Glomerular visceral epithelial cell (primary cell): ENCODE measurements at regions not wholly inside any gene's neighbourhood (a gene's known extent, or its start where the extent isn't known, plus 50 kb on each side); places are given as distances from the start of the nearest gene placed in this dataset.
"Not testable (repeated sequence)": the region's sequence is repeated elsewhere in the genome, so short reads cannot be mapped to it uniquely, and the experiment has no call there.

Experiments
- DNase-seq: peaks from one replicate; pipeline ENCODE4 v3.0.0-alpha.2; 2016; ENCODE audit errors: extremely low spot score

- DNase-seq = no peak
These were observed 168.2 kb downstream of the TBC1D2B start for GRCh38 chr15:77909182-77909940.

- not testable (repeated sequence) for DNase-seq
These were observed 168.8 kb downstream of the TBC1D2B start for GRCh38 chr15:77908752-77909111.

- DNase-seq = peak; percentile 70
These were observed 169.4 kb downstream of the TBC1D2B start for GRCh38 chr15:77907824-77908751.

- not testable (repeated sequence) for DNase-seq
These were observed 171.2 kb downstream of the TBC1D2B start for GRCh38 chr15:77906062-77906990.

GRCh38 chr15:77905301-77905920, 172.1 kb downstream of the TBC1D2B start:
- no peak for DNase-seq

GRCh38 chr15:77904901-77905300, 172.6 kb downstream of the TBC1D2B start:
- DNase-seq = no peak

- no peak for DNase-seq
These were observed 173.1 kb downstream of the TBC1D2B start for GRCh38 chr15:77904436-77904821.

GRCh38 chr15:77903761-77904435, 173.6 kb downstream of the TBC1D2B start:
- DNase-seq = not testable (repeated sequence)

- peak; percentile 12 for DNase-seq
These were observed 174.4 kb downstream of the TBC1D2B start for GRCh38 chr15:77902921-77903760.

GRCh38 chr15:77901921-77902750, 175.4 kb downstream of the TBC1D2B start:
- no peak for DNase-seq

GRCh38 chr15:77901251-77901881, 176.1 kb downstream of the TBC1D2B start:
- DNase-seq = no peak

GRCh38 chr15:77900331-77900963, 177.1 kb downstream of the TBC1D2B start:
- peak; percentile 35 for DNase-seq

- DNase-seq = not testable (repeated sequence)
These were observed 177.7 kb downstream of the TBC1D2B start for GRCh38 chr15:77899776-77900175.

GRCh38 chr15:77898811-77899730, 178.4 kb downstream of the TBC1D2B start:
- no peak for DNase-seq

- no peak for DNase-seq
These were observed 179.6 kb downstream of the TBC1D2B start for GRCh38 chr15:77897896-77898406.

- DNase-seq = not testable (repeated sequence)
These were observed 180.2 kb downstream of the TBC1D2B start for GRCh38 chr15:77897113-77897895.
